Right lobe of liver (tissue), 6 donors: ENCODE measurements at regions not wholly inside any gene's neighbourhood (a gene's known extent, or its start where the extent isn't known, plus 50 kb on each side); places are given as distances from the start of the nearest gene placed in this dataset.

ENCODE experiments used
- ATAC-seq, 4 donors: fragments of 200-7000 bp; cut with Tn5 transposase; one replicate each; pipeline ENCODE4 v1.9.1; 2020; ENCODE audit warnings: mild to moderate bottlenecking in 4 of 4, moderate library complexity in 4 of 4
- DNase-seq, 3 donors: peaks; one replicate each; pipeline ENCODE4 v3.0.0-alpha.2; 2020
- H3K27ac ChIP-seq, 3 donors: fragments of 200-600 bp; one replicate each; pipeline ENCODE4 v1.8.0; 2022
- H3K27me3 ChIP-seq, 2 donors: fragments of 200-600 bp; one replicate each; pipeline ENCODE4 v1.8.0; 2022
- H3K36me3 ChIP-seq, 4 donors: fragments of 200-600 bp; sonication (generic) in 1 of 4; one replicate each; pipeline versions ENCODE4 v1.5.1 to v1.8.0; 2017 to 2022; ENCODE audit warnings: control low read depth in 1 of 4
- H3K4me1 ChIP-seq, 4 donors: fragments of 200-600 bp; sonication (generic) in 1 of 4; one replicate each; pipeline versions ENCODE4 v1.5.1 to v1.8.0; 2017 to 2022; ENCODE audit warnings: control low read depth in 1 of 4
- H3K4me3 ChIP-seq, 3 donors: fragments of 200-600 bp; one replicate each; pipeline ENCODE4 v1.8.0; 2022
- H3K9me3 ChIP-seq, 4 donors: fragments of 200-600 bp; sonication (generic) in 1 of 4; one replicate each; pipeline versions ENCODE4 v1.5.1 to v1.8.0; 2017 to 2022; ENCODE audit warnings: control low read depth in 1 of 4
- POLR2A ChIP-seq: fragments of 450-650 bp; IDR thresholded peaks from one replicate; pipeline ENCODE4 v1.6.1; 2017; ENCODE audit warnings: antibody characterized with exemption, mild to moderate bottlenecking
- WGBS: methylation state at CpG from one replicate; pipeline ENCODE4 v1.1.6; 2018; ENCODE audit warnings: low coverage, low lambda C conversion rate; ENCODE audit not compliant: insufficient coverage; ENCODE audit errors: missing lambda C conversion rate; 5-methylcytosine and 5-hydroxymethylcytosine counted together
- intact Hi-C, 2 donors: fragments of 100-400 bp; cut with DNase I; formaldehyde crosslinking; loops; one replicate each; pipeline versions ENCODE4 v1.11.2 to v1.14.1; 2022
- TF ChIP-seq, protein P1 (sequence below), 4 donors: fragments of 200-600 bp in 3 of 4; fragments of 450-650 bp in 1 of 4; IDR thresholded peaks; one replicate each; pipeline versions ENCODE4 v1.5.1 to v1.8.0; 2016 to 2022; ENCODE audit warnings: antibody characterized with exemption in 4 of 4, mild to moderate bottlenecking in 2 of 4
- donor health status: DM: no; HTN: yes; CAD: no.
- donor health status: DM: no; HTN: no; CAD: no.
- donor health status: DM: no; HTN: no; CAD: no.
- donor health status: DM: no; HTN: yes; CAD: no.
- donor health status: DM: no; HTN: yes; CAD: no.

DNA sequence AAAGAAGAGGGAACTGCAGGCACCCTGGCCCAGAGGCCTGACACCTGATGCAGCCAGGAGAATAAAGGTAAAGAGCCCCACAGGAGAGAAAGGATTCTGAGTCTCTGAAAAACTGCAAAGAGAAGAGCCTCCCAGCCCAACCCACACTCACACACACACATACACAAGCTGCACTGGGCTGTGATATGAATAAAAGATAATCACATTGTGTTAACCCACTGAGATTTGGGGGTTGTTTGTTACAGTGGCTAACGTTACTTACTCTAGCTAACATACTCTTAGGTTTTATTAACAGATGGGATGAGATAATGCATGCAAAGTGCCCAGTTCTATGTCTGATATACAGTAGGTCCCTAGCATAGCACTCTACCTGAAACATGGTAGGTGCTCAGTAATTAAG lies 554.4 kb downstream of the CD83 start:
- intact Hi-C loops: no loop called here
- no peaks in the 10 kb centered on the region for H3K4me1 ChIP-seq
- ATAC-seq: no peak
- TF ChIP-seq POLR2A: no peak
- no peak overlapping the region for H3K27ac ChIP-seq
- no peaks in the 10 kb centered on the region for H3K9me3 ChIP-seq
- H3K36me3 ChIP-seq: no peaks in the 10 kb centered on the region
- H3K27me3 ChIP-seq: no peaks in the 10 kb centered on the region
- H3K4me3 ChIP-seq: no peak overlapping the region
- DNase-seq: no peak
- WGBS: 100% methylated on average over 1 of the region's 1 CpG

DNA sequence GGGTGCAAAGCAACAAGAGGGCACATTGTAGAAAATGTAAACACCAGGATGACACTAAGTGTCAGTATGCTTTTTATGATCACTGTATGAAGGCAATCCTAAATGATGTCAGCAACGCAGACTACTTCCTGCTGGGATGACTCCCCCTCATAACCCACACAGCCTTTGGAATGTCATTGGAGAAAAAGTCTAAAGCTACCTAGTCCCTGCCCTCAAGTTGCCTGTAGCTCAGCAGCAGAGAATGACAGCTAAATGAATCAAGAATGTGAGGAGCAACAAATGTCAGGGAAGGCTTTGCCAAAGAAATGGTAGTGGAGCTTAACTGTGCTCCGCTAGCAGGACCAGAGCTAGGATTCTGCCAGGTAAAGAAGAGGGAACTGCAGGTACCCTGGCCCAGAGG lies 555.6 kb downstream of the CD83 start:
- no peaks in the 10 kb centered on the region for H3K36me3 ChIP-seq
- H3K4me1 ChIP-seq: no peaks in the 10 kb centered on the region
- H3K4me3 ChIP-seq: no peak overlapping the region
- H3K27ac ChIP-seq: no peak overlapping the region
- ATAC-seq (no peak), DNase-seq (no peak)
- WGBS: 75% methylated on average over 2 of the region's 2 CpGs
- no peaks in the 10 kb centered on the region for H3K9me3 ChIP-seq
- no peak for TF ChIP-seq POLR2A
- TF ChIP-seq, protein P1, sequence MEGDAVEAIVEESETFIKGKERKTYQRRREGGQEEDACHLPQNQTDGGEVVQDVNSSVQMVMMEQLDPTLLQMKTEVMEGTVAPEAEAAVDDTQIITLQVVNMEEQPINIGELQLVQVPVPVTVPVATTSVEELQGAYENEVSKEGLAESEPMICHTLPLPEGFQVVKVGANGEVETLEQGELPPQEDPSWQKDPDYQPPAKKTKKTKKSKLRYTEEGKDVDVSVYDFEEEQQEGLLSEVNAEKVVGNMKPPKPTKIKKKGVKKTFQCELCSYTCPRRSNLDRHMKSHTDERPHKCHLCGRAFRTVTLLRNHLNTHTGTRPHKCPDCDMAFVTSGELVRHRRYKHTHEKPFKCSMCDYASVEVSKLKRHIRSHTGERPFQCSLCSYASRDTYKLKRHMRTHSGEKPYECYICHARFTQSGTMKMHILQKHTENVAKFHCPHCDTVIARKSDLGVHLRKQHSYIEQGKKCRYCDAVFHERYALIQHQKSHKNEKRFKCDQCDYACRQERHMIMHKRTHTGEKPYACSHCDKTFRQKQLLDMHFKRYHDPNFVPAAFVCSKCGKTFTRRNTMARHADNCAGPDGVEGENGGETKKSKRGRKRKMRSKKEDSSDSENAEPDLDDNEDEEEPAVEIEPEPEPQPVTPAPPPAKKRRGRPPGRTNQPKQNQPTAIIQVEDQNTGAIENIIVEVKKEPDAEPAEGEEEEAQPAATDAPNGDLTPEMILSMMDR (IDR thresholded peaks at IDR 0.05): no peak
- H3K27me3 ChIP-seq: no peaks in the 10 kb centered on the region
- intact Hi-C loops: no loop called here

DNA sequence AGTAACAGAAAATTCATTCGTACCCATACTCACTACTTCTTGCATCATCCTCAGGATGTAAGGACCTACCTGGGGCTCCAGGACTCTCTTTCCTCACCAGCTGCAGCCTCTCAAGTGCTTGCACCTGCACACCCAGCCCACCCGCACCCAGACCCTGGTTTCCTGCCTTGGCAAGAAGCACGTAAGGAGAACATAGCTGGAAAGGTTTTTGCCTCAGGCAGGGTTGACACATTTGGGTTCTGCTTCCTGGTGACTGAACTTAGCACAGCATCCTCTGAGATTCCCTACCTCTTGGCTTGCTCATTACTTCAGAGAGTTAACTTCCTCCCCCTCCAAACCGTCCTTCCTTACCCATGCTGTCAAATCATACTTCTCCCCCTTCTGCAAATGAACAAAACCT lies 556.9 kb downstream of the CD83 start:
- Histone ChIP-seq H3K9me3 (no peaks in the 10 kb centered on the region), H3K4me3 (no peak overlapping the region), H3K36me3 (no peaks in the 10 kb centered on the region), H3K27ac (no peak overlapping the region), H3K4me1 (no peaks in the 10 kb centered on the region), H3K27me3 (no peaks in the 10 kb centered on the region)
- TF ChIP-seq, protein P1 (IDR thresholded peaks at IDR 0.05): no peak
- TF ChIP-seq POLR2A: no peak
- DNase-seq (no peak), ATAC-seq (no peak)
- intact Hi-C loops: no loop called here
- 80% methylated on average over 4 of the region's 4 CpGs for WGBS

DNA sequence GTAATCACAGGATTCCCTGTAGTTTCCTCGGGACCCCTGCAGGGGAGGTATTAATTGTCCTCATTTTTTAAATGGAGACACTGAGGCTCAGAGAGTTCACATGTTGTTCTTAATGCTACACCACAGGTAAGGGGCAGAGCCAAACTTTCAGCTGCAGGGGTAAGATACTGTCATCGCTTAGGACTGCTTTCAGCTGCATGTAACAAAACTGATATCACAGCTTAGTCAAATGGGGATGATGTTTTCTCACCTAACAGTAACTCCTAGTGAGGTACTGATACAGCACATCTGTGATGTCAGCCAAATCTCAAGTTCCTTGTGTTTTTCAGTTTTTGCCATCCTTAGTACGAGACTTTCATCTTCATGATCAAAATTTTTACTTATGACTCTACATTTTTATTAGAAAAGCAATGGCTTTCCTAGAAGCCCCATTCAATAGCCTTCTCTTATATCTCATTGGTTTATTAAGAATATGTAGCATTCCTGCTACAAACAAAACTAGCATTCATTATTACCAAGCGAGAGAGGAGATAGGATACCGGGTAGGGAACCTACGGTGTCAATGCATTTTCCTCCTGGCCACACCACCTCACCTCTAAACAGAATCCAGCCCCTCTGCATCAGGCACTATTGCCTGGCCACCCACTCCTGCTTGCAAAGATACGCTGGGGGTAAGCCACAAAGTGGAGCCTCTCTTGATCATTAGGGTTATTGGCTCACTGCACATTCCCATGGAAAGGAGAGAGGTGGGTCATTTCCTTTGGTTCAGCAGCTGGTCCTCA lies 557.5 kb downstream of the CD83 start:
- ATAC-seq (no peak), DNase-seq (no peak)
- Histone ChIP-seq H3K4me1 (no peaks in the 10 kb centered on the region), H3K4me3 (no peak overlapping the region), H3K27ac (no peak overlapping the region), H3K27me3 (no peaks in the 10 kb centered on the region), H3K9me3 (no peaks in the 10 kb centered on the region), H3K36me3 (no peaks in the 10 kb centered on the region)
- TF ChIP-seq, protein P1 (IDR thresholded peaks at IDR 0.05): no peak
- TF ChIP-seq POLR2A: no peak
- 89% methylated on average over 7 of the region's 7 CpGs for WGBS
- intact Hi-C loops: no loop called here

DNA sequence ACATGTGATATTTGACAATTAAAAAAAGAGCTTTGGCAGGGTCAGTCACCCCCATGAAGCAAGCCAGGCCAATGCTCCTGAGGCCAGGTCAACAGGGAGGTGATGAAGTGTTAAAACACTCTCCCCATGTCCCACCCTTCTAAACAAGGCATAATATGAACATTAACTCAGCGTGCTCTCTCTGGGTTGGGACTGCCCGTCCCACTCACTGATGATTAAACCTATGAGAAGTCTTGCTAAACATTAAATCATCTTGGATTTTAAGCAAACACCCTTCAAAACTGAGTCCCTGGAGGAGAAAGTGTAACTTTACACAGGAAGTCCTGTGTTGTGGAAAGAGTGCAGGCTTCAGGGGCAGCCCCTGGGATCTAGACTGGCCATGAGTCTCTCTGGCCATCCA lies 558.5 kb downstream of the CD83 start:
- TF ChIP-seq, protein P1 (IDR thresholded peaks at IDR 0.05): no peak
- no peak for TF ChIP-seq POLR2A
- ATAC-seq (no peak), DNase-seq (no peak)
- intact Hi-C loops: no loop called here
- 56% methylated on average over 2 of the region's 2 CpGs for WGBS
- Histone ChIP-seq H3K4me3 (no peak overlapping the region), H3K27me3 (no peaks in the 10 kb centered on the region), H3K9me3 (no peaks in the 10 kb centered on the region), H3K4me1 (no peaks in the 10 kb centered on the region), H3K36me3 (no peaks in the 10 kb centered on the region), H3K27ac (no peak overlapping the region)
